Neural progenitor cell (in vitro differentiated cells): ENCODE measurements at regions not wholly inside any gene's neighbourhood (a gene's known extent, or its start where the extent isn't known, plus 50 kb on each side); places are given as distances from the start of the nearest gene placed in this dataset.

Source experiments
- CTCF ChIP-seq: fragments of 200-600 bp; sonication (generic); IDR thresholded peaks from 2 replicates; pipeline ENCODE4 v1.5.1; 2017; ENCODE audit warnings: antibody characterized with exemption, mild to moderate bottlenecking
- EZH2 ChIP-seq: fragments of 200-600 bp; sonication (generic); IDR thresholded peaks from 2 replicates; pipeline ENCODE4 v1.6.1; 2017; ENCODE audit warnings: antibody characterized with exemption, mild to moderate bottlenecking, moderate library complexity

DNA sequence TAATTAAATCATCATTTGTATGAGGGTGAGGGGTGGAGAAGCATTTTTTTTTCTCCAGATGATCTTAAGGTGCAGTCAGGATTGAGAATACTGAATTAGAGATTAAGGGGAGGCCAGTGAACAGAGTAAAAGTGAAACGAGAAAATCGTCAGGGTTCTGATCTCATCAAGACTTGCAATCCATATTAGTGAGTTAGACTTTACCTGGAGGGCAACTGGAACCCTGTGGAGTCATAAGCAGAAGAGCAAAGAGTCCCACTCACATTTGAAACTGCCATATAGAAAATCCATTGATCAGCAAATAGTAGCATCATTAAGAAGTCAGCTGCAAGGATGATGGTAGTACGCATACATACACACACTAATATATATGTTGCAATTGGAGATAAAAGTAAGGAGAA, 466.2 kb upstream of the PAPPA start:
- no peak for TF ChIP-seq CTCF
- TF ChIP-seq EZH2: no peak
